Thyroid gland (tissue), 4 donors: ENCODE measurements at regions not wholly inside any gene's neighbourhood (a gene's known extent, or its start where the extent isn't known, plus 50 kb on each side); places are given as distances from the start of the nearest gene placed in this dataset.

Experiments used
- DNase-seq, 2 donors: peaks; one replicate each; pipeline ENCODE4 v3.0.0-alpha.2; 2019
- H3K27ac ChIP-seq, 3 donors: fragments of 200-600 bp; sonication (generic); 1 replicate in 2 of 3; 2 replicates in 1 of 3; pipeline ENCODE4 v1.5.1; 2016 to 2019; ENCODE audit warnings: mild to moderate bottlenecking in 1 of 3, moderate library complexity in 1 of 3
- H3K27me3 ChIP-seq: fragments of 200-600 bp; sonication (generic); one replicate; pipeline ENCODE4 v1.5.1; 2019
- H3K36me3 ChIP-seq, 2 donors: fragments of 200-600 bp; sonication (generic); one replicate each; pipeline ENCODE4 v1.5.1; 2016 to 2019
- H3K4me1 ChIP-seq, 2 donors: fragments of 200-600 bp; sonication (generic); one replicate each; pipeline ENCODE4 v1.5.1; 2017 to 2019
- H3K4me3 ChIP-seq, 3 donors: fragments of 200-600 bp; sonication (generic); replicated peaks in 1 of 3; 1 replicate in 2 of 3; 2 replicates in 1 of 3; pipeline ENCODE4 v1.5.1; 2016; ENCODE audit warnings: mild to moderate bottlenecking in 1 of 3
- H3K9me3 ChIP-seq: fragments of 200-600 bp; sonication (generic); one replicate; pipeline ENCODE4 v1.5.1; 2017
- CTCF ChIP-seq, 6 experiments: fragments of 200-600 bp in 3 of 6; fragments of 450-650 bp in 3 of 6; sonication (generic) in 3 of 6; IDR thresholded peaks; one replicate each; pipeline ENCODE4 v1.5.1; 2016 to 2019; ENCODE audit warnings: antibody characterized with exemption in 6 of 6, mild to moderate bottlenecking in 2 of 6, inconsistent platforms in 1 of 6, moderate library complexity in 1 of 6
- POLR2A ChIP-seq, 2 donors: fragments of 450-650 bp; IDR thresholded peaks; one replicate each; pipeline ENCODE4 v1.6.1; 2017; ENCODE audit warnings: antibody characterized with exemption in 2 of 2, mild to moderate bottlenecking in 2 of 2, moderate library complexity in 1 of 2
- WGBS, 2 donors: methylation state at CpG; one replicate each; pipeline ENCODE4 v1.1.5; 2017; 5-methylcytosine and 5-hydroxymethylcytosine counted together
- intact Hi-C: fragments of 100-400 bp; cut with DNase I; formaldehyde crosslinking; loops from one replicate; pipeline ENCODE4 v1.15.1; 2023

- no peaks in the 10 kb centered on the region for H3K36me3 ChIP-seq
- no peaks in the 10 kb centered on the region for H3K4me1 ChIP-seq
- H3K27me3 ChIP-seq: no peaks in the 10 kb centered on the region
- intact Hi-C loops: no loop called here
- no peaks in the 10 kb centered on the region for H3K9me3 ChIP-seq
- TF ChIP-seq POLR2A (IDR thresholded peaks at IDR 0.05) (no peak), CTCF (IDR thresholded peaks at IDR 0.05) (no peak)
- WGBS, 2 donors: 88 to 99% methylated on average over 2 of the region's 2 CpGs
- DNase-seq: no peak
- H3K4me3 ChIP-seq: no peak overlapping the region
- no peak overlapping the region for H3K27ac ChIP-seq
These were observed 98.0 kb upstream of the SLC24A3 start for GRCh38 chr20:19114410-19114809.

- TF ChIP-seq POLR2A (IDR thresholded peaks at IDR 0.05) (no peak), CTCF (IDR thresholded peaks at IDR 0.05) (no peak)
- H3K4me3 ChIP-seq: no peak overlapping the region
- no peaks in the 10 kb centered on the region for H3K9me3 ChIP-seq
- H3K27ac ChIP-seq: no peak overlapping the region
- H3K27me3 ChIP-seq: no peaks in the 10 kb centered on the region
- intact Hi-C loops: no loop called here
- H3K4me1 ChIP-seq: no peaks in the 10 kb centered on the region
- 93 to 94% methylated on average over 6 of the region's 6 CpGs for WGBS, 2 donors
- no peaks in the 10 kb centered on the region for H3K36me3 ChIP-seq
- no peak for DNase-seq
These were observed 96.9 kb upstream of the SLC24A3 start for GRCh38 chr20:19115581-19115980.

DNA sequence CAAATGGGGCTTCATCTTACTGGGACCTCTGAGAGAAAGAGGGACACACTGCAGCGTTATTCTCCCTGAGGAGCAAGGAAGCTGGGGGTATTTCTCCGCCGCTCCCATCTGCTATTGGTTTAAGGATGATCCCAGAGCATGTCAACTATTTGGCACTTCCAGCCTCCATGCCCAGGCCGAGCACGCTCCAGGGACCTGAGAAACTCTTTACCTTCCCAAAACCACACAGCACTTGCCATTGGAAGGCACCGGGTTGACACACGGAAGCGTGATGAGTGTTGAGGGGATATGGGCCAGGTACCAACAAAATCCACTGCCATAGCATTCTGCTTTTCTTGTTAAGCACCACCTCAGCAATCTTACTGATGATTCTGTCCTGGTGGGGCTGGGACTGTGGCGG is 92.4 kb upstream of the SLC24A3 start:
- WGBS, 2 donors: 88 to 97% methylated on average over 9 of the region's 9 CpGs
- DNase-seq: no peak
- TF ChIP-seq CTCF (IDR thresholded peaks at IDR 0.05) (no peak), POLR2A (IDR thresholded peaks at IDR 0.05) (no peak)
- no peaks in the 10 kb centered on the region for H3K36me3 ChIP-seq
- no peak overlapping the region for H3K4me3 ChIP-seq
- H3K27me3 ChIP-seq: no peaks in the 10 kb centered on the region
- no peaks in the 10 kb centered on the region for H3K9me3 ChIP-seq
- intact Hi-C loops: no loop called here
- H3K4me1 ChIP-seq: no peaks in the 10 kb centered on the region
- H3K27ac ChIP-seq: no peak overlapping the region

GRCh38 chr20:19120569-19120968 is 91.9 kb upstream of the SLC24A3 start:
- Histone ChIP-seq H3K4me3 (no peak overlapping the region), H3K9me3 (no peaks in the 10 kb centered on the region), H3K27me3 (no peaks in the 10 kb centered on the region), H3K4me1 (no peaks in the 10 kb centered on the region), H3K36me3 (no peaks in the 10 kb centered on the region), H3K27ac (no peak overlapping the region)
- TF ChIP-seq CTCF (IDR thresholded peaks at IDR 0.05) (no peak), POLR2A (IDR thresholded peaks at IDR 0.05) (no peak)
- DNase-seq: no peak
- intact Hi-C loops: no loop called here
- WGBS, 2 donors: 74 to 82% methylated on average over 4 of the region's 4 CpGs

GRCh38 chr20:19121463-19121862 is 91.0 kb upstream of the SLC24A3 start:
- Histone ChIP-seq H3K36me3 (no peaks in the 10 kb centered on the region), H3K4me3 (no peak overlapping the region), H3K27ac (no peak overlapping the region), H3K27me3 (no peaks in the 10 kb centered on the region), H3K9me3 (no peaks in the 10 kb centered on the region), H3K4me1 (no peaks in the 10 kb centered on the region)
- 81 to 88% methylated on average over 3 of the region's 3 CpGs for WGBS, 2 donors
- no peak for TF ChIP-seq POLR2A (IDR thresholded peaks at IDR 0.05)
- no peak for TF ChIP-seq CTCF (IDR thresholded peaks at IDR 0.05)
- intact Hi-C loops: no loop called here
- DNase-seq: no peak
